ENCODE measurements at regions not wholly inside any gene's neighbourhood (a gene's known extent, or its start where the extent isn't known, plus 50 kb on each side); places are given as distances from the start of the nearest gene placed in this dataset.
"Not testable (repeated sequence)": the region's sequence is repeated elsewhere in the genome, so short reads cannot be mapped to it uniquely, and the experiment has no call there.

- POLR2A ChIA-PET = interaction anchor here (0.7 kb wide), 1 partner anchor 879 kb away, joined by 3 read pairs; no protein-coding TSS in a partner anchor
- WGBS (ENCODE audit: insufficient coverage) = 71% methylated on average over 7 of the region's 7 CpGs
Measured at GRCh38 chr22:33166206-33166605, 108.0 kb upstream of the SYN3 start.

GRCh38 chr22:33163815-33164214 lies 105.6 kb upstream of the SYN3 start:
- H3K36me3 ChIP-seq (ENCODE audit: control insufficient read depth in 4 of 4, insufficient read depth in 4 of 4, low read length in 3 of 4) = no peaks in the 10 kb centered on the region
- ChIA-PET POLR2A (interaction anchor here (0.6 kb wide), 1 partner anchor 82 kb away, joined by 3 read pairs; no protein-coding TSS in a partner anchor), CTCF (no interaction called here)
- H3K4me1 ChIP-seq (ENCODE audit: control extremely low read depth in 1 of 4, control insufficient read depth in 4 of 4, insufficient read depth in 4 of 4, low read length in 3 of 4) = no peaks in the 10 kb centered on the region
- H3K27ac ChIP-seq (ENCODE audit: insufficient read depth in 1 of 2, low read depth in 1 of 2, low read length in 2 of 2, poor library complexity in 1 of 2, severe bottlenecking in 2 of 2) = no peak overlapping the region
- DNase-seq = no peak
- no peaks in the 10 kb centered on the region for H3K9me3 ChIP-seq (ENCODE audit: control extremely low read depth in 1 of 5, control insufficient read depth in 4 of 5, insufficient read depth in 2 of 5, low read depth in 1 of 5, low read length in 4 of 5)
- peaks cover 0 to 9% (median 0%) of the 10 kb centered on the region in 5 experiments for H3K27me3 ChIP-seq (replicated peaks in 2 of 5; ENCODE audit: control insufficient read depth in 4 of 5, insufficient read depth in 5 of 5, low read length in 4 of 5)
- no peak overlapping the region for H3K4me3 ChIP-seq (ENCODE audit: control insufficient read depth in 1 of 7, extremely low read depth in 1 of 7, insufficient read depth in 4 of 7, low read depth in 2 of 7, low read length in 6 of 7)
- WGBS (ENCODE audit: insufficient coverage) = 70% methylated on average over 3 of the region's 4 CpGs

More at GRCh38 chr22:33166206-33166605, 108.0 kb upstream of the SYN3 start:
- H3K4me3 ChIP-seq (ENCODE audit: control insufficient read depth in 1 of 7, extremely low read depth in 1 of 7, insufficient read depth in 4 of 7, low read depth in 2 of 7, low read length in 6 of 7) = no peak overlapping the region
- no peak overlapping the region for H3K27ac ChIP-seq (ENCODE audit: insufficient read depth in 1 of 2, low read depth in 1 of 2, low read length in 2 of 2, poor library complexity in 1 of 2, severe bottlenecking in 2 of 2)
- H3K4me1 ChIP-seq (ENCODE audit: control extremely low read depth in 1 of 4, control insufficient read depth in 4 of 4, insufficient read depth in 4 of 4, low read length in 3 of 4) = no peaks in the 10 kb centered on the region
- peaks cover 0 to 9% (median 0%) of the 10 kb centered on the region in 5 experiments for H3K27me3 ChIP-seq (replicated peaks in 2 of 5; ENCODE audit: control insufficient read depth in 4 of 5, insufficient read depth in 5 of 5, low read length in 4 of 5)
- H3K9me3 ChIP-seq (ENCODE audit: control extremely low read depth in 1 of 5, control insufficient read depth in 4 of 5, insufficient read depth in 2 of 5, low read depth in 1 of 5, low read length in 4 of 5) = no peaks in the 10 kb centered on the region
- DNase-seq = no peak
- no peaks in the 10 kb centered on the region for H3K36me3 ChIP-seq (ENCODE audit: control insufficient read depth in 4 of 4, insufficient read depth in 4 of 4, low read length in 3 of 4)
- CTCF ChIA-PET = no interaction called here

GRCh38 chr22:33162196-33162595 lies 104.0 kb upstream of the SYN3 start:
- ChIA-PET CTCF (no interaction called here), POLR2A (no interaction called here)
- Histone ChIP-seq H3K36me3 (ENCODE audit: control insufficient read depth in 4 of 4, insufficient read depth in 4 of 4, low read length in 3 of 4) (no peaks in the 10 kb centered on the region), H3K4me3 (ENCODE audit: control insufficient read depth in 1 of 7, extremely low read depth in 1 of 7, insufficient read depth in 4 of 7, low read depth in 2 of 7, low read length in 6 of 7) (no peak overlapping the region), H3K9me3 (ENCODE audit: control extremely low read depth in 1 of 5, control insufficient read depth in 4 of 5, insufficient read depth in 2 of 5, low read depth in 1 of 5, low read length in 4 of 5) (no peaks in the 10 kb centered on the region), H3K27me3 (replicated peaks in 2 of 5; ENCODE audit: control insufficient read depth in 4 of 5, insufficient read depth in 5 of 5, low read length in 4 of 5) (peaks cover 0 to 9% (median 0%) of the 10 kb centered on the region in 5 experiments), H3K27ac (ENCODE audit: insufficient read depth in 1 of 2, low read depth in 1 of 2, low read length in 2 of 2, poor library complexity in 1 of 2, severe bottlenecking in 2 of 2) (no peak overlapping the region), H3K4me1 (ENCODE audit: control extremely low read depth in 1 of 4, control insufficient read depth in 4 of 4, insufficient read depth in 4 of 4, low read length in 3 of 4) (no peaks in the 10 kb centered on the region)
- 0% methylated on average over 1 of the region's 3 CpGs for WGBS (ENCODE audit: insufficient coverage)
- DNase-seq = no peak

DNA sequence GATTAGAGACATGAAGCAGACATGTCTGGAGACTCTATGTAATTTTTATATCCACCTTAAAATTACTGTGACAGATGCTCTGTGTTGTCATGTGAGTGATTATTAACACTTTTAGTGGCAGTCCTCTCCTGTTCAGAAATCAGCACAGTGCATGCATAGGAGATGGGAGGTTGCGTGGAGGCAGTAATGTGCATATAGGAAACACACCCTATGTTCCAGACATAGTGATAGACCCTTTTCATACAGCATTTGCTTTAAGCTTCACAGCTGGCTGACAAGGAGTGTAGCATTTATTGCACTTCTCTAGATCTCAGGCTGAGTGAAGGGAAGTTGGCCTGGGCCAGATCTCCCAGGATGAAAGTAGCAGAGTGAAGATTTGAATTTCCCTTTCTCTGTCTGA lies 102.3 kb upstream of the SYN3 start:
- no peak for DNase-seq
- H3K9me3 ChIP-seq (ENCODE audit: control extremely low read depth in 1 of 5, control insufficient read depth in 4 of 5, insufficient read depth in 2 of 5, low read depth in 1 of 5, low read length in 4 of 5) = peaks cover 0 to 4% (median 0%) of the 10 kb centered on the region in 5 experiments
- no peak overlapping the region for H3K27ac ChIP-seq (ENCODE audit: insufficient read depth in 1 of 2, low read depth in 1 of 2, low read length in 2 of 2, poor library complexity in 1 of 2, severe bottlenecking in 2 of 2)
- ChIA-PET CTCF (no interaction called here), POLR2A (no interaction called here)
- WGBS (ENCODE audit: insufficient coverage) = no CpG with 5 or more reads among the region's 1 CpG
- H3K4me3 ChIP-seq (ENCODE audit: control insufficient read depth in 1 of 7, extremely low read depth in 1 of 7, insufficient read depth in 4 of 7, low read depth in 2 of 7, low read length in 6 of 7) = no peak overlapping the region
- H3K27me3 ChIP-seq (replicated peaks in 2 of 5; ENCODE audit: control insufficient read depth in 4 of 5, insufficient read depth in 5 of 5, low read length in 4 of 5) = peaks cover 0 to 9% (median 0%) of the 10 kb centered on the region in 5 experiments
- no peaks in the 10 kb centered on the region for H3K36me3 ChIP-seq (ENCODE audit: control insufficient read depth in 4 of 4, insufficient read depth in 4 of 4, low read length in 3 of 4)
- H3K4me1 ChIP-seq (ENCODE audit: control extremely low read depth in 1 of 4, control insufficient read depth in 4 of 4, insufficient read depth in 4 of 4, low read length in 3 of 4) = no peaks in the 10 kb centered on the region

DNA sequence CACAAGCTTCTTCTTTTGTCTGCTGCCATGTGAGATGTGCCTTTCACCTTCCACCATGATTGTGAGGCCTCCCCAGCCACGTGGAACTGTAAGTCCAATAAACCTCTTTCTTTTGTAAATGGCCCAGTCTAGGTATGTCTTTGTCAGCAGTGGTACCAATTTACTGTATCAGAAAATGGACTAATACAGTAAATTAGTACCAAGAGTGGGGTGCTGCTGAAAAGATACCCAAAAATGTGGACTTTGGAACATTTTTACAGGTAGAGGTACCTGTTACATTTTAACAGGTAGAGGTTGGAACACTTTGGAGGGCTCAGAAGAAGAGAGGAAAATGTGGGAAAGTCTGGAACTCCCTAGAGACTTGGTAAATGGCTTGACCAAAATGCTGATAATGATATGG lies 96.8 kb upstream of the SYN3 start:
- no CpG with 5 or more reads among the region's 1 CpG for WGBS (ENCODE audit: insufficient coverage)
- H3K27ac ChIP-seq (ENCODE audit: insufficient read depth in 1 of 2, low read depth in 1 of 2, low read length in 2 of 2, poor library complexity in 1 of 2, severe bottlenecking in 2 of 2); POLR2A ChIA-PET: not testable (repeated sequence)

GRCh38 chr22:33149611-33150010 lies 91.4 kb upstream of the SYN3 start:
- DNase-seq = no peak
- Histone ChIP-seq H3K9me3 (ENCODE audit: control extremely low read depth in 1 of 5, control insufficient read depth in 4 of 5, insufficient read depth in 2 of 5, low read depth in 1 of 5, low read length in 4 of 5) (peaks cover 0 to 4% (median 0%) of the 10 kb centered on the region in 5 experiments), H3K4me3 (ENCODE audit: control insufficient read depth in 1 of 7, extremely low read depth in 1 of 7, insufficient read depth in 4 of 7, low read depth in 2 of 7, low read length in 6 of 7) (no peak overlapping the region), H3K27ac (ENCODE audit: insufficient read depth in 1 of 2, low read depth in 1 of 2, low read length in 2 of 2, poor library complexity in 1 of 2, severe bottlenecking in 2 of 2) (no peak overlapping the region), H3K36me3 (ENCODE audit: control insufficient read depth in 4 of 4, insufficient read depth in 4 of 4, low read length in 3 of 4) (no peaks in the 10 kb centered on the region), H3K4me1 (ENCODE audit: control extremely low read depth in 1 of 4, control insufficient read depth in 4 of 4, insufficient read depth in 4 of 4, low read length in 3 of 4) (no peaks in the 10 kb centered on the region), H3K27me3 (replicated peaks in 2 of 5; ENCODE audit: control insufficient read depth in 4 of 5, insufficient read depth in 5 of 5, low read length in 4 of 5) (no peaks in the 10 kb centered on the region)
- whole genome bisulfite sequencing (ENCODE audit: insufficient coverage) = 95% methylated on average over 2 of the region's 2 CpGs
- POLR2A ChIA-PET = no interaction called here
- CTCF ChIA-PET = no interaction called here

More for the DNA sequence above, 96.8 kb upstream of the SYN3 start:
- H3K27me3 ChIP-seq (replicated peaks in 2 of 5; ENCODE audit: control insufficient read depth in 4 of 5, insufficient read depth in 5 of 5, low read length in 4 of 5); CTCF ChIA-PET; H3K4me3 ChIP-seq (ENCODE audit: control insufficient read depth in 1 of 7, extremely low read depth in 1 of 7, insufficient read depth in 4 of 7, low read depth in 2 of 7, low read length in 6 of 7); H3K4me1 ChIP-seq (ENCODE audit: control extremely low read depth in 1 of 4, control insufficient read depth in 4 of 4, insufficient read depth in 4 of 4, low read length in 3 of 4); H3K36me3 ChIP-seq (ENCODE audit: control insufficient read depth in 4 of 4, insufficient read depth in 4 of 4, low read length in 3 of 4); DNase-seq: not testable (repeated sequence)
- peaks cover 0 to 13% (median 0%) of the 10 kb centered on the region in 5 experiments for H3K9me3 ChIP-seq (ENCODE audit: control extremely low read depth in 1 of 5, control insufficient read depth in 4 of 5, insufficient read depth in 2 of 5, low read depth in 1 of 5, low read length in 4 of 5)

DNA sequence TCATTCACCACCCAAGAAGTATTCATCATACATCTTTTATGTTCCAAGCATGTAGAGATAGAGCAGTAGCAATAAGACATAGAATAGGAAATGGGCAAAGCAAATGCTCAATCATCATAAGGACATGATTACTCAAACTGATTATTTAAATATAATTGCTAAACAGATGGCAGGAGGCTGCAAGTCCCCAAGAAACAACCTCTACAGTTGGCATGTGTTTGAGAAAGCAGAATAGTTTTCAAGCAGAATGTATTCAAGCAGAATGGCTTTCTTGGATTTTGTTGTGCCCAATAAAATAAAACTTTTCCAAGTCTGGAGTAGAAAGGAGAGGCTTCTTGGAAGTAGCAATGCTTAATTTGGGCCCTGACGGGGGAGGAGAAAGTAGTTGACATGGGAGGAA lies 86.5 kb upstream of the SYN3 start:
- peaks cover 0 to 2% (median 0%) of the 10 kb centered on the region in 5 experiments for H3K9me3 ChIP-seq (ENCODE audit: control extremely low read depth in 1 of 5, control insufficient read depth in 4 of 5, insufficient read depth in 2 of 5, low read depth in 1 of 5, low read length in 4 of 5)
- no peak for DNase-seq
- no peaks in the 10 kb centered on the region for H3K36me3 ChIP-seq (ENCODE audit: control insufficient read depth in 4 of 4, insufficient read depth in 4 of 4, low read length in 3 of 4)
- POLR2A ChIA-PET = no interaction called here
- CTCF ChIA-PET = no interaction called here
- H3K27ac ChIP-seq (ENCODE audit: insufficient read depth in 1 of 2, low read depth in 1 of 2, low read length in 2 of 2, poor library complexity in 1 of 2, severe bottlenecking in 2 of 2) = no peak overlapping the region
- H3K27me3 ChIP-seq (replicated peaks in 2 of 5; ENCODE audit: control insufficient read depth in 4 of 5, insufficient read depth in 5 of 5, low read length in 4 of 5) = peaks cover 0 to 9% (median 2%) of the 10 kb centered on the region in 5 experiments
- no peak overlapping the region for H3K4me3 ChIP-seq (ENCODE audit: control insufficient read depth in 1 of 7, extremely low read depth in 1 of 7, insufficient read depth in 4 of 7, low read depth in 2 of 7, low read length in 6 of 7)
- no peaks in the 10 kb centered on the region for H3K4me1 ChIP-seq (ENCODE audit: control extremely low read depth in 1 of 4, control insufficient read depth in 4 of 4, insufficient read depth in 4 of 4, low read length in 3 of 4)
- WGBS (ENCODE audit: insufficient coverage) = no CpG with 5 or more reads among the region's 1 CpG
